Hypothalamus (tissue), 51 donors: ENCODE measurements at regions not wholly inside any gene's neighbourhood (a gene's known extent, or its start where the extent isn't known, plus 50 kb on each side); places are given as distances from the start of the nearest gene placed in this dataset.
A peak's percentile ranks its signal among the peaks of the same experiment; 100 is the strongest.
"Not testable (repeated sequence)": the region's sequence is repeated elsewhere in the genome, so short reads cannot be mapped to it uniquely, and the experiment has no call there.

ENCODE experiments used
- DNase-seq, 51 donors: peaks; one replicate each; lab custom pipeline; 2025; lab: John Stamatoyannopoulos, UW

DNA sequence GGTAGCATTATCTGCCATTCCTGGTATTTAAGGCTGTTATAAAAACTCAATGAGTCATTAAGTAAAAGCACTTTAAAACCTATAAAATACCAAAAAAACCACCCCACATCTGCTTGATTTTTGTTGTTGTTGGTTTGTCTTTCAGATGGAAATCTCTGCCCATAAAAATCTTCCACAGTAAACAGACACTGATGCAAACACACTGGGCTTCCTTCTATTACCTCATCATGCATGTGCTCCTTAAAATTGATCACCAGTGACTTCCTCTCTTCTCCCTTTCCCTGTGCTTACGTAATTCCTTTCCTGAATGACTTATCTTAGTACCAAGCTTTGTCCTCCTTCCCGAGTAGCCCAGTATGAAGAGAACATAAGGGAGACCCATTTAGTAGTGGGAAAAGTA lies 167.2 kb downstream of the EVX1 start:
- no peak for DNase-seq

DNA sequence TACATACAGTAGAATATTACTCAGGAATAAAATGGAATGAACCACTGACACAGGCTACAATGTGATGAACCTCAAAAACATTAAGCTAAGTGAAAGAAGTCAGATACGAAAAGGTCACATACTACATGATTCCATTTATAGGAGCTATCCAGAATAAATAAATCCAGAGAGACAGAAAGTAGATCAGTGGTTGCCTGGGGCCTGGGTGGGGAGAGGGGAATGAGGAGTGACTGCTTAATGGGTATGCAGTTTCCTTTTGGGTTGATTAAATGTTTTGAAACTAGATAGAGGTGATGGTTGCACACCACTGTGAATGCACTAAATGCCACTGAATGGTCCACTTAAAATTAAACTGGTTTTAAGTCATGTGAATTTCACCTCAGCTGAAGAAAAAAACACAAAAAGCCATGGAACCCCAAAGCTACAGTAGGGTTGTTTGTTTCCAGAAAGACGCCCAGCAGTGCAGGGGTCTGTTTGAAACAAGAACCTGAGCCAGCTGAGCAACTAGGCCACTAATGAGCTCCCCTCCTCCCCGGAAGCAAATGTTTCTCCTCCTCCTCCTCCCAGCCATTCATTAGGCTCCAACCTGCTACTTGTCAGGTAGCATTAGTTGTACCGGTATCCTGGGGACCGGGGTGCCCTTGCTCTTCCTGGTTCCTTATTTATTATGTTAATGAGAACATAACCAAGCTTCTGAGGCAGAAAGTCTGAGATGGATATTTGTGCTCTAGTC lies 168.4 kb downstream of the EVX1 start:
- DNase-seq = no peak

DNA sequence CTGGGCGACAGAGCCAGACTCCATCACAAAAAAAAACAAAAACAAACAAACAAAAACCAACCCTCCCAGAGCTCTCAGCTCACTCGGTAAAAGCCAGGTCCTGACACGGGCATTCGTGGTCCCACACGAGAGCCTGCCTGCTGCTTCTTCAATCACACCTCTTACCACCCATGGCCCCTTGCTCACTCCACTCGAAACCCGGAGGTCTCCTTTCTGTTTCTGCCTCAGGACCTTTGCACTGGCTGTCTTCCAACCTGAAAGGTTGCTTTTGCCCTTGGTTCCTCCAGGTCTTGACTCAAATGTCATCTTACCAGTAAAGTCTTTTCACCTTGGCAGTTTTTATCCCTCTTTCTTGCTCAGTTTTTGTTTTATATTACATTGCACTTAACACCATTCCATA lies 169.6 kb downstream of the EVX1 start:
- no peak for DNase-seq

DNA sequence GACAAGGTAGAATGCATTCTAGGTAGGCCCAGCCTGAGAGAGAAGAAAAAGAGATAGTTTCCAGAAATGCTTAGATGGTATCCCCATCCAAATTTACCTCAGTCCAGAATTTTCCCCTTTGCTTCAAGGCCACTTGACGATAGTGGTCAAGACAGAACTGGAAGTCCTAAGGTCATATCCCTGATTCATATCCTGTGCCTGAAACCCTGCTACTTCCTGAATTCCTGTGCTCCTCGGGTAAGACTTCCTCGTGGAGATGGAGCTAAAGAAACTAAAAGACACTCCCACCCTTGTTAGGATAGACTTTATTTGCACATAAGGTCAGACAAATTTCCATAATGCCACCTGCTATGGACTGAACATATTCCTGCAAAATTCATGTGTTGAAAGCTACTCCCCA lies 175.9 kb downstream of the EVX1 start:
- no peak for DNase-seq

DNA sequence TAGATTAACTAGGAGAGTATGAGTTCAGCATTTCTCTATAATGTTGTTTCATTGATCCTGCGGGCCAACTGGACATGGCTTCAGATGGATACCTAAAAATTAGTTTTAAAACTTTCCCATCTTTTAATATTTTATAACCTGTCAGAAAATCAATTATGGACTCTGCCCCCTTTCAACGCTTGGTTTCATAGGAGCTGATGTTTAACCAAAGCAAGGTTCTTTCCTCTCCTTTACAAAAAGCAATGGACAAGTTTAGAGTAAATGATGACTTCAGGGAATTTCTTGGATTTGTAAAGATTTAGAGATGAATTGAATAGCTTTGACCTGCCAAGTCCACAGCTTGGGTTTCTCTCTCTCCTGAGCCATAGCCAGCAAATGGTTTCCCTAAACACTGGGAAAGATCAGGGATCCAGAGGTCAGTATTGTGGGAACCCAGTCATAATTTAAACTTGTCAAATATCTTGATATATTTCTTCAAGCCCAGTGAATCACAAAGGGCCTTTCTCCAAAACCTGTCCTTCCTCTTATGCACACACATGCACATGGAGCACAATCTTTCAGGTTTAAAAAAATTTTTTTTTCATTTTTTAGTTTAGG lies 177.1 kb downstream of the EVX1 start:
- no peak for DNase-seq

DNA sequence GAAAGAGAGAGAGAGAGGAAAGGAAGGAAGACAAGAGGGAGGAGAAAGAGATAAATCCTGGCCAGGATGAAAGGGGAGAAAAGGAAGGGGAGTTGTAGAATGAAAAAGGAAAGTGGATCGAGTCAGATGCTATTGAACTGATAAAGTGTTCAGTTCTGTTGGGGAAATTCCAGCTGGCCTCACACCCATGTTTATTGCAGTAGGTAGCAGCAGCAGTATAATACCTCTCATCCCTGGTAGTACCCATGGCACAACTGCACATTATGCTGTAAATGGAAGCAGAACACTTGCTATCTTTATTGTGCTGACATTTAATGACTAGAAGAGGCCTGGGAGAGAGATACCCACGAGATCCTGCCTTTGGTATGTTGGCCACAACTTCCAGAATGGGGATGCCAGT lies 178.1 kb downstream of the EVX1 start:
- DNase-seq = no peak

DNA sequence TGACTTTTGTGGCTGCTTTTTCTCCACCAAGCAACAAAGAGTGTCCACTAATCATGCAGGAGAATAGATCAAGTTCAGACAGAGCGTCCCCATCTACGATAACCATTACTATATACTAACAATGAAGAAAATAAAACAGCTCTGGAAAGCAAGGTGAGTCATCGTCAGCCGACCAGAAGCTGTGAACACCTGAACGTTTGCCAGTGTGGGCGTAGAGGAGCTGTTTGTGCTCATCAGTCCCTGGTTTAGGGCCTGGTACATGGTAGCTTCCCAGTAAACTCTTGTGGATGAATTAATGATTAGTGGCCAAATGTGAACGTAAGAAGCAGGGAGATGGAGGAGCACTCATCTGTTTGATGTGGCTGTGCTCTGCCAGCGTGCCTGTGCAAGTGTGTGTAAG lies 180.7 kb downstream of the EVX1 start:
- no peak for DNase-seq

DNA sequence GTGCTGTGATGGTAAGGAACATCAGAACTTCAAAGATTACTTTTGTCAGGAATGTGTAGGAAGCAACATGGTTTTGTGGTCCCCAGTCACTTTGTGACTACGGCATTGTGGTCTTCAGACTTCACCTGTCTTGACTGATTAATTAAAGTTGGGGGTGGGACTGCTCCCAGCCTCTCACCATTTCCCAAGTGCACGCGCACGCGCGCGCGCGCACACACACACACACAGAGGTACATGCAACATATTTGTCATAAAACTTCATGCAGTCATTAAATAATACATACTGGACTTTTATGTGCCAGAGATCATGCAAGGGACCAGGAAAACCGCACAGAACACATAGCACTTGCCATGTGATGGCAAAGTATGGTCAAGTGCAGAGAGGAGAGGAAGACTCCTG lies 181.2 kb downstream of the EVX1 start:
- no peak for DNase-seq

DNA sequence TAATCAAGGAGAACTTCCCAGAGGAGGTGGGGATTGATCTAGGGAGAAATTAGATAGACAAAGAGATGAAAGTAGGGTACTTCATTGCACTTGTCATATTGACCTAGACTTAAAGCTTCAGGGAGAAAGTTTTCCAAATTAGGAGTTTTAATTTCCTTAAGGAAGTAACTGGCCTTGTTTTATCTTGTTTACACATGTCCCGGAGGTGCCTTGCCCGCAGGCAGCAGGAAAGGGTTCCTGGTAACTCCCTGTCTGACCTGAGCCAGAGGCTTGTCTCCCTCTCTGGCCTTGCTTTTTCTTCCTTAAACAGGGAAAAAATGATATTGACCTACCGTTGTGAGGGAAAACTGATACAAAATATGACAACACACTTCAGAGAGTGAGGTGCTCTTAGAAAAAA lies 181.6 kb downstream of the EVX1 start:
- no peak for DNase-seq

DNA sequence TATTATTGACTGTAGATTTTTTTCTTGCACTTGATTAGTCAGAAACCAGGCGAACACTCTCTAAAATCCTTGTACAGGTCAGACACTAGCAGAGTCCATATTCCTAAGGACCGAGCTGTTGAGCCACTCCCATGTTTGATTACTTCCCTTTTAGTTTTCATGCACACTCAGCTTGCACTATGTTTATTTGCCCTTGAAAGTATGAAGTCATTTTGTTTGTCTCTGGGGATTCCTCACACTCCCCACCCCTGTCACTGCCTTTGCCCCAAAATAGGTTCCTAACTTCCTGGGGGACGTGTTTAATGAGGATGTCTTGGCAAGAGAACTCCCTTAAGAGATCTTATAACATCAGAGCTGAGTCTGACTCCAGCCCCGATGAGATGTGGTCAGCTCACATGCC lies 182.1 kb downstream of the EVX1 start:
- no peak for DNase-seq

DNA sequence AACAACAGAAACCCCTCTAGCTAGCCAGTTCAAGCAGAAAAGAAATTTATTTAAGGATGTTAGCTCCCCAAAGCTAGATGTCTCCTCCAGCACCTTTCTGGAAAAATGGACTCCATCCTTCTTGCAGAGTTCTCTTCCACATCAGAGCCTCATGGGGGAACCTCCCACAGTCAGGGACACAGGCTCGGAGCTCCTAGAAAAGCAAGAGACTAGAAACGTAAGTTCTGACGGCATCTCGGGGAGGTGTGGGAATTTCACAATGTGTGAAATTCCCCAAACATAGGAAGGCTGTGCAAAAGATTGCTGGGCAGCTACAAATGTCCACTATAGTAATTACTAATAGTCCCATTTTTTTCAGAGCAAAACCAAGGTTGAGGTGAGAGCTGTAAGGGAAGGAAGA lies 184.8 kb downstream of the EVX1 start:
- no peak for DNase-seq

DNA sequence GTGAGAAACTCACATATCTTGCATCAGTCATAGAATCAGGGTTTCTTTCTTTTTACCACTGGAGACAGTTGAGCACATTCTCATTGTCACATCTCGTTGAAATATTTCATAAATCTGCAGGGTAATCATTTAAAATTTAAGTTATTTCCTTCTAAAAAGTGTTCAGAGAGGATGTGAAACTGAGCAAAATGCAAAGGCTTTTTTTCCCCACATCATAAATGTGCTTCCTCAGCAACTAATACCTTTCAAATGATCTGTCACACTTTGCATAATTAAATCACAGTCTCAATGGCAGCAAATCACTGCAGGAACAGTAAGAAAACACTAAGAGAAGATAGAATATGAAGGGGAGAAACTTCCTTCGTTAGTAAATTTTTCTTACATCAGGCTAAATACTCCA lies 187.5 kb downstream of the EVX1 start:
- DNase-seq = no peak

DNA sequence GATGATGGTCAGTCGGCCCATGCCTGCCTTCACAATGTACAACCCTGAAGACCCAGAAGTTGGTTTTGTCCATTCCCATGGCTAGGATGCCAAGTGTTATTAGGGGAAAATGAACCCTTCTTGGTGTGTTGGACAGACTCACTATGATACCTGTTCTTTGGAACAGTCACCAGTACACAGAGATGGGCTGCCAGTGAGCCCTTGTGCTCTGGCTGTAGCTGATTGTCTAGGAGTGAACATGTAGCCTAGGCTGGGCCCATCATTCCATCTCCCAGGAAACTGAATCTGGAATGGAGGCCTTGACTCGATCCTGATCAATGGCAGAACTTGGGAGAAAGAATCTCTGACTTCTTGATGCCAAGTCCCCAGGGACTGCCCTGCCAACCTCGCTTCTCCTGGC lies 188.9 kb downstream of the EVX1 start:
- DNase-seq = no peak

DNA sequence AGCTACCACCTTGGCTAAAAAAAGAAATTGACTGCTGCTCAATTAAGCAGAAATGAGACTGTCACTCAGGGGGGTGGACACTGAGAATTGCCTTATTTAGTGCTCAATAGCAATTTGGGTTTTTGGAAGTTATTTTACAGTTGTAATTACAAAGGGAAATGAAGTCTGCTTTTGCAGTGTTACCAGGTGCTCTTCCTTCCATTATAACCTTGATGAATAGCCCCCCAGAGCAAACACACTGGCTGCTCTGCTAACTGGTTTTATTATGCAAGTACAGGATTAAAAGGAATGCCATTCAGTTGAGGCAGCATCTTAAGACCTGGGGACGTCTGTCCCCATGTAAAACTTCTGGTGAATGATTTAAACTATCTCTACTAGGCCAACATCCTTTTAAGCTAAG lies 191.0 kb downstream of the EVX1 start:
- DNase-seq = no peak

DNA sequence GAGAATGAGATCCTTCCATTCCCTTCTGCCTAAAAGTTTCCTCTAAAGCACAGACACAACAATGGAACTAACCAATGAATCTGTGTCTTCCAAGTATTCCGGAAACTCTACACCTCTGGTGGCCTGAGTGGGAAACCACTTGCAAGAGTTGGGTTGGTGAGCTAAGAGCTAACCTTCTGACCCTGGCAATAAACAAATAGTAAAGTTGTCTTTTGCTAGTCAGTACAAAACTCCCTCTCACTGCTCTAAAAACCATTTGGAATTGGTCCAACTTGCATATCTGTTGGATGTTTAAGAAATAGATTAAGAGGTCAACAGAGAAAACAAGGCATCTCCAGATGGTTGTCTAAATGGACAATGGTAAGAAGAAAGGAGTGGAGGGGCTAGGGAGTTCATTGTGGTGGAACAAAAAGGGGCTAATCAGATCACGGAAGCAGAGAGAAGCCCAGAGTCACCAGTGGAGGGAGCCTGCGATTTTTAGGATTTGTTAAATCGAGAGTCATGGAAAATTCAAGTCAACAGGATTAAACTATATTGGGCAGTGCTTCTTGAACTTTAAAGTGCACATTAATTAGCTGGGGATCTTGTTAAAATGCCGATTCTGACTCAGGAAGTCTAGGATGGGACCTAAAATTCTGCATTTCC lies 192.3 kb downstream of the EVX1 start:
- no peak for DNase-seq

DNA sequence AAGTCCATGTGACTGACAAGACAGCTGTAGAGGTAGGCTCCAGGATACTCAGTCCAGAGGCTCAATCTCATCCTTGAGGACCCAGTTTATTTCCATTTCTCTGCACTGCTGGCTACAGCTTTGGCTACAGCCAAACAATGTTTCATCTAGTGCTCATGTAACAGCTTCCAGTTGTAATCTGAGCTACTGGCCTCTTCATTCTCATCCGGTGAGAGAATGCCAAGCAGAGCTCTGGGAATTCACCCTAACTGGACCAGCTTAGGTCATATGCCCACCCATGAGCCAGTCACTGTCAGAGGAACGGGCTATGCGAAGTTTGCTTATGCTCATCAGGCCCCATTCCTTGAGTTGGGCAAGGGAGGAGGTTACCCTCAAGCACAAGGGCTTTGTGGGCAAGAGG lies 192.9 kb downstream of the EVX1 start:
- no peak for DNase-seq

DNA sequence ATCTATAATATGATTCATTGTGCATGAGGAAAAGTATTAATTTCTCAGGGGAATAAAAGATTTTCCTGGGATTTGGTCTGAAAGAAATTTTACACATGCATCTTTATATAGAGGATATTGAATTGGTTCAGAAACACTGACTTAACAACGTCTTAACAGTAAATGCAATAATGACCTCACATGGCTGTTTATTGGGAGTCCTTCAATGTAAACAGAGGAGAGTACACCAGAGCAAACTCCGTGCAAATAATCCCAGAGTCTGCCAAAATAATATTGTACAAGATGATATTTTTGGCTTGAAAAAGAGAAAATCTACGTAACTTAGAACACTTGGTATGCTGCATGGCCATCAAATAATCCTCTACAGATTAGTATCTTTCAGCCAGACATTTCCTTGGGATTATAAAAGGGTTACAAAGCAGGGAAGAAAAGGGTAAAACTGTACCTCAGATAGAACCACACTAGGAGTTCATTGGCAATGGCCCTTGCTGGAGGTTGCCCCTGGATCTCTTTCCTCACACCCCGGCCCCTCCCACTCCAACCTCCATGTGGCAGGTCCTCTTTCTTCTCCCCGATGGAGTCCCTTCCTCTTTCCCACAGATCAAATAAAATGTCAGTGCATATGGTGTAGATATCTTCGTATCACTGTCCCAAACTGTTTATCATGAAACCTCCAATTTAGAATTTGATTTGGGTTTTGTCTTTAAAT lies 196.4 kb downstream of the EVX1 start:
- DNase-seq = no peak

DNA sequence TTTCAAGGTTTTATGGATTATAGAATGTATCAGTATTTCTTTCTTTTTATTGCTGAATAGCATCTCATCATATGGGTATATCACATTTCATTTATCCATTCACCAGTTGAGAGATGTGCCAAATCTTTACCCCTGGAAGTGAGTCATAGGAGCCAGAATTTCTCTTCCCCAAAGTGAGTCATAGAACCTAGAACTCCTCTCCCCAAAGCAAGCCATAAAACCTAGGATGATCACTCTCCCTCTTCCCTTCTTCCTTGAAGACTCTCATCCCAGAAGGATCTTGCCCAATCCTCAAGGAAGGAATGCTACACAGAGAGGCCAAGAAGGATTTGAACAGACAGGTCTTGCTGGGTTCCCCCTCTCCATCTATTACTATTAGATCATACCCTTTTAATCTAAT lies 199.9 kb downstream of the EVX1 start:
- no peak for DNase-seq

DNA sequence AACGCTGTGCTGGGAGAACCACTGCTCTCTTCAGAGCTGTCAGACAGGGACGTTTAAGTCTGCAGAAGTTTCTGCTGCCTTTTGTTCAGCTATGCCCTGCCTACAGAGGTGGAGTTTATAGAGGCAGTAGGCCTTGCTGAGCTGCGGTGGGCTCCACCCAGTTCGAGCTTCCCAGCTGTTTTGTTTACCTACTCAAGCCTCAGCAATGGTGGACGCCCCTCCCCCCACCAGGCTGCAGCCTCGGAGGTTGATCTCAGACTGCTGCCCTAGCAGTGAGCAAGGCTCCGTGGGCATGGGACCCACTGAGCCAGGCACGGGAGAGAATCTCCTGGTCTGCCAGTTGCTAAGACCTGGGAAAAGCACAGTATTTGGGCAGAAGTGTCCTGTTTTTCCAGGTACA lies 206.4 kb downstream of the EVX1 start:
- not testable (repeated sequence) for DNase-seq

DNA sequence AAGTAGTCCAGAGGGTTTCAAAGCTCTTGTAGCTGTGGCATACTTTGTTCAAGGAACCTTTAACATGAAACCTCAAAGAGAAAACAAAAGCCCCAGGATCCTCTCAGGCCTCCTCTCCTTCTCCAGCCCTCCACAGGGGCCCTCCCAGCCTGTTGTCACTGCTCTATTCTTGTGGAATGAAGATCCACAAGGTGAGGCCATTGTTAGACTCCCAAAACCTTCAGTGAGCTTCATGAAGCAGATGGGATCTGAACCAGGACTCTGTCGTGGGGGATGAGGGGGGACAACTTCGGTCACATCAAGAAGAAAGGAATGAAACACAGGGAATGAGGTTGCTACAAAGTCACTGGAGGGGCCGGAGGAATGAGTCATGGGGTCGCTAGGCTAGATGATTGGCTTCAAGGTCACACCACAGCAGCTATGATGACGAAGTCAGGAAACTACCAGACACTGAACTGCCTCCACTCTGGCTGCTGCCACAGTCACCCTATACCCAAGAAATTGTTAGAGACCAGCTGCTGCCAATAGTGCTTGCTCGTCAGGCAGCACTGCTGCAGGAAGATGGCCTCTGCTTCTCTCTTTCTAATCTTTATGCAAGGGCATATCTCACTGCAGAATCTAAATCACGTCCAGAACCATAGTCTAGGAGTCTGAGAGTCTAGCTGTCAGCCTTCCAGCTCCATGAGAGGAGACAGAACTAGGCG lies 208.8 kb downstream of the HIBADH start:
- no peak for DNase-seq

DNA sequence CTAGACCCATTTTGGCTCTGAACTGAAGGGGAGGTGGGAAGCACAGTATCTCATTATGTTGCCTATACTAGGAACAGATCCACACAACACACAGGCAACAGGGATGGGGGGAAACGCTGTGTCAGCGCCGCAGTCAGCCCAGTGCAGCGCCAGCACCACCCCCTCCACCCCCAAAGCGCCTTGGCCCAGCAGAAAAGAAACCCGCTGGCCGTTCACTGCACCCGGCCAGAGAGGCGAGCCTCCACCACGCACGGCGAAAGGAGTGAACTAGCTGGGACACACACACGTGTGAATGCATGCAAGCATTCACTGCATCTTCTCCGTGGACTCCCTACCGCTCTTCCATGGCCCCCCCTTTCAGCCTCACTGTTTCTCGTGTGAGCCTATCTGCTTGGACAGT lies 205.6 kb downstream of the HIBADH start:
- peak in 14 of 51 donors; percentile 1 to 28 (median 4) for DNase-seq
